Body of pancreas (tissue), 4 donors: ENCODE measurements at regions not wholly inside any gene's neighbourhood (a gene's known extent, or its start where the extent isn't known, plus 50 kb on each side); places are given as distances from the start of the nearest gene placed in this dataset.
"Not testable (repeated sequence)": the region's sequence is repeated elsewhere in the genome, so short reads cannot be mapped to it uniquely, and the experiment has no call there.

ENCODE experiments used
- ATAC-seq: fragments of 150-250 bp; one replicate; pipeline ENCODE4 v1.9.1; 2016
- DNase-seq, 4 donors: peaks; one replicate each; pipeline ENCODE4 v3.0.0-alpha.2; 2019
- H3K27ac ChIP-seq, 4 donors: fragments of 200-600 bp; sonication (generic); 1 replicate in 3 of 4; 2 replicates in 1 of 4; pipeline versions ENCODE4 v1.5.1 to v1.6.1; 2016 to 2019; ENCODE audit warnings: mild to moderate bottlenecking in 1 of 4, mixed read lengths in 1 of 4, moderate library complexity in 1 of 4
- H3K27me3 ChIP-seq, 2 donors: fragments of 200-600 bp; sonication (generic); one replicate each; pipeline ENCODE4 v1.6.0; 2016; ENCODE audit warnings: mild to moderate bottlenecking in 1 of 2
- H3K36me3 ChIP-seq, 2 donors: fragments of 200-600 bp; sonication (generic); replicated peaks in 1 of 2; 2 replicates each; pipeline ENCODE4 v1.5.1; 2016; ENCODE audit warnings: low read depth in 2 of 2; ENCODE audit not compliant: insufficient read depth in 1 of 2
- H3K4me1 ChIP-seq: fragments of 200-600 bp; sonication (generic); one replicate; pipeline ENCODE4 v1.6.0; 2016
- H3K4me3 ChIP-seq, 2 donors: fragments of 200-600 bp; sonication (generic); 1 replicate in 1 of 2; 2 replicates in 1 of 2; pipeline ENCODE4 v1.5.1; 2016 to 2019
- H3K9me3 ChIP-seq, 3 donors: fragments of 200-600 bp; sonication (generic); 1 replicate in 2 of 3; 2 replicates in 1 of 3; pipeline ENCODE4 v1.5.1; 2016
- CTCF ChIP-seq, 7 experiments: fragments of 450-650 bp in 4 of 7; fragments of 200-600 bp in 3 of 7; sonication (generic) in 3 of 7; IDR thresholded peaks; one replicate each; pipeline ENCODE4 v1.5.1; 2016 to 2019; ENCODE audit warnings: antibody characterized with exemption in 7 of 7
- POLR2A ChIP-seq, 3 donors: fragments of 450-650 bp; IDR thresholded peaks; one replicate each; pipeline ENCODE4 v1.6.1; 2016; ENCODE audit warnings: antibody characterized with exemption in 3 of 3, mild to moderate bottlenecking in 2 of 3
- WGBS, 2 donors: methylation state at CpG; one replicate each; pipeline ENCODE4 v1.1.5; 2017; 5-methylcytosine and 5-hydroxymethylcytosine counted together
- intact Hi-C: fragments of 100-400 bp; cut with DNase I; formaldehyde crosslinking; loops from one replicate; pipeline ENCODE4 v1.15.1; 2023

DNA sequence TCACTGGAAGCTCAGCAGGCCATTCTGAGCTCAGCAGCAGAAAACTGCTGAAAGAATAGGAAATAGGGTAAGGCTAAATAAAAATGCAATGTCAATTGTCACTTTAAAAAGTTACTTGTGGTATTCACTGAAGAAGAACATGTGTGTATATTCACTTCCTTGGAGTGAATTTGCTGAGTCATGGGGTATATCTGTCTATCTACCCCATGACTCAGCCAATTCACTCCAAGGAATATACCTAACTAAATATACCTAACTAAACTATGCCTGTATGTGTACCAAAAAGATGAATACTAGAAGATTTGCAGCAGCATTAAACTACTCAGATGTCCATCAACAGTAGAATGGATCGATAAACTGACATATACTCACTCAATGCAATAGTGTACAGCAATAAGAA is 69.5 kb upstream of the KCNAB1 start:
- TF ChIP-seq CTCF (IDR thresholded peaks at IDR 0.05): no peak
- no peak for TF ChIP-seq POLR2A (IDR thresholded peaks at IDR 0.05)
- H3K36me3 ChIP-seq: no peaks in the 10 kb centered on the region
- intact Hi-C loops: no loop called here
- no peaks in the 10 kb centered on the region for H3K9me3 ChIP-seq
- no peak overlapping the region for H3K4me3 ChIP-seq
- no peak overlapping the region for H3K27ac ChIP-seq
- ATAC-seq (no peak), DNase-seq (no peak)
- H3K4me1 ChIP-seq: no peaks in the 10 kb centered on the region
- H3K27me3 ChIP-seq: no peaks in the 10 kb centered on the region
- 84 to 92% methylated on average over 1 of the region's 1 CpG for WGBS, 2 donors

DNA sequence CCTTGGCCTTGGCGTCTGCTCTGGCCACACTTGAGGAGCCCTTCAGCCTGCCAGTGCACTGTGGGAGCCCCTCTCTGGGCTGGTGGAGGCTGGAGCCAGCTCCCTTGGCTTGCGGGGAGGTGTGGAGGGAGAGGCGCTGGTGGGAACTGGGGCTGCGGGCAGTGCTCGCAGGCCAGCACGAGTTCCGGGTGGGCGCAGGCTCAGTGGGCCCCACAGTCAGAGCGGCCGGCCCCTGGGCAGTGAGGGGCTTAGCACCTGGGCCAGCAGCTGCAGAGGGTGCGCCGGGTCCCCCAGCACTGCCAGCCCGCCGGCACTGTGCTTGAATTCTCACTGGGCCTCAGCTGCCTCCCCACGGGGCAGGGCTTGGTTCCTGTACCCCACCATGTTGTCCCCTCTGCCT is 68.7 kb upstream of the KCNAB1 start:
- Histone ChIP-seq H3K9me3 (no peaks in the 10 kb centered on the region), H3K4me3 (no peak overlapping the region), H3K36me3 (no peaks in the 10 kb centered on the region), H3K4me1 (no peaks in the 10 kb centered on the region), H3K27me3 (no peaks in the 10 kb centered on the region), H3K27ac (no peak overlapping the region)
- DNase-seq (no peak), ATAC-seq (no peak)
- WGBS, 2 donors: 83 to 89% methylated on average over 3 to 13 of the region's 15 CpGs
- intact Hi-C loops: no loop called here
- TF ChIP-seq POLR2A (IDR thresholded peaks at IDR 0.05): no peak
- TF ChIP-seq CTCF (IDR thresholded peaks at IDR 0.05): no peak

DNA sequence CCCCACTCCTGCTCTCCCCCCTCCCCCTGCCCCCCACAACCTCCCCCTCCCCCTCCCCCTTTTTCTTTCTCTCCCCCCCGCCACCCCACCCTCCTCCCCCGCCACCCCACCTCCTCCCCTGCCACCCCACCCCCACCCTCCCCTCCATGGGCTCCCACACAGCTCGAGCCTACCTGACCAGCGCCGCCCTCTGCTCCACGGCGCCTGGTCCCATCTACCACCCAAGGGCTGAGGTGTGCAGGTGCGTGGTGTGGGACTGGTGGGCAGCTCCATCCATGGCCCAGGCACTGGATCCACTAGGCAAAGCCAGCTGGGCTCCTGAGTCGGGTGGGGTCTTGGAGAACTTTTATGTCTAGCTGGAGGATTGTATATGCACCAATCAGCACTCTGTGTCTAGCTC is 68.3 kb upstream of the KCNAB1 start:
- intact Hi-C loops: no loop called here

GRCh38 chr3:156059950-156060501 is 60.4 kb upstream of the KCNAB1 start:
- DNase-seq: no peak
- intact Hi-C loops: no loop called here
- Histone ChIP-seq H3K36me3 (no peaks in the 10 kb centered on the region), H3K4me3 (no peak overlapping the region), H3K9me3 (no peaks in the 10 kb centered on the region), H3K27me3 (no peaks in the 10 kb centered on the region), H3K4me1 (no peaks in the 10 kb centered on the region), H3K27ac (no peak overlapping the region)
- no peak for TF ChIP-seq POLR2A (IDR thresholded peaks at IDR 0.05)
- WGBS, 2 donors: 38 to 55% methylated on average over 2 of the region's 2 CpGs
- ATAC-seq: no peak

More for the DNA sequence above, 68.3 kb upstream of the KCNAB1 start:
- no peaks in the 10 kb centered on the region for H3K9me3 ChIP-seq
- no peak overlapping the region for H3K4me3 ChIP-seq
- whole genome bisulfite sequencing, 2 donors: 56 to 60% methylated on average over 2 to 4 of the region's 9 CpGs
- no peaks in the 10 kb centered on the region for H3K36me3 ChIP-seq
- H3K4me1 ChIP-seq: no peaks in the 10 kb centered on the region
- H3K27ac ChIP-seq: no peak overlapping the region
- TF ChIP-seq POLR2A (IDR thresholded peaks at IDR 0.05) (no peak), CTCF (IDR thresholded peaks at IDR 0.05) (no peak)
- ATAC-seq (no peak), DNase-seq (no peak)
- no peaks in the 10 kb centered on the region for H3K27me3 ChIP-seq

DNA sequence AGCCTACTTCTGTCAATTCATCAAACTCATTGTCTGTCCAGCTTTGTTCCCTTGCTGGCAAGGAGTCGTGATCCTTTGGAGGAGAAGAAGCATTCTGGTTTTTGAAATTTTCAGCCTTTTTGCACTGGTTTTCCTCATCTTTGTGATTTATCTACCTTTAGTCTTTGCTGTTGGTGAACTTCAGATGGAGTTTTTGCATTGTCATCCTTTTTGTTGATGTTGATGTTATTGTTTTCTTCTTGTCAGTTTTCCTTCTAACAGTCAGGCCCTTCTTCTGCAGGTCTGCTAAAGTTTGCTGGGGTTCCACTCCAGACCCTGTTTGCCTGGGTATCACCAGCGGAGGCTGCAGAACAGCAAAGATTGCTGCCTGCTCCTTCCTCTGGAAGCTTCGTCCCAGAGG is 52.2 kb upstream of the KCNAB1 start:
- H3K4me3 ChIP-seq, H3K4me1 ChIP-seq, H3K27ac ChIP-seq, H3K9me3 ChIP-seq, H3K27me3 ChIP-seq, H3K36me3 ChIP-seq, DNase-seq, ATAC-seq, intact Hi-C loops: not testable (repeated sequence)
- WGBS, 2 donors: 82 to 86% methylated on average over 3 of the region's 3 CpGs

- Histone ChIP-seq H3K4me1 (no peaks in the 10 kb centered on the region), H3K27ac (no peak overlapping the region), H3K36me3 (no peaks in the 10 kb centered on the region), H3K27me3 (no peaks in the 10 kb centered on the region), H3K4me3 (no peak overlapping the region), H3K9me3 (no peaks in the 10 kb centered on the region)
- DNase-seq: no peak
- intact Hi-C loops: no loop called here
- WGBS, 2 donors: 88 to 98% methylated on average over 2 of the region's 2 CpGs
- no peak for TF ChIP-seq CTCF (IDR thresholded peaks at IDR 0.05)
- no peak for TF ChIP-seq POLR2A (IDR thresholded peaks at IDR 0.05)
- ATAC-seq: no peak
Observed at GRCh38 chr3:156070028-156070427, 50.4 kb upstream of the KCNAB1 start.
